Hepatocyte (in vitro differentiated cells): ENCODE measurements at regions not wholly inside any gene's neighbourhood (a gene's known extent, or its start where the extent isn't known, plus 50 kb on each side); places are given as distances from the start of the nearest gene placed in this dataset.

Source experiments
- DNase-seq: peaks from one replicate; pipeline ENCODE4 v3.0.0-alpha.2; 2016; ENCODE audit warnings: low spot score
- H2AFZ ChIP-seq: fragments of 200-600 bp; sonication (generic); 2 replicates; pipeline ENCODE4 v1.6.0; 2016; ENCODE audit warnings: antibody characterized with exemption, mild to moderate bottlenecking
- H3K27ac ChIP-seq: fragments of 200-600 bp; sonication (generic); 2 replicates; pipeline ENCODE4 v1.5.1; 2016; ENCODE audit warnings: mild to moderate bottlenecking
- H3K27me3 ChIP-seq: fragments of 200-600 bp; sonication (generic); 2 replicates; pipeline ENCODE4 v1.6.1; 2016
- H3K36me3 ChIP-seq: fragments of 200-600 bp; sonication (generic); replicated peaks from 2 replicates; pipeline ENCODE4 v1.5.1; 2016; ENCODE audit warnings: low read depth; ENCODE audit not compliant: insufficient read depth
- H3K4me1 ChIP-seq: fragments of 200-600 bp; sonication (generic); 2 replicates; pipeline ENCODE4 v1.5.1; 2016; ENCODE audit warnings: mild to moderate bottlenecking, moderate library complexity; ENCODE audit not compliant: insufficient read depth
- H3K4me2 ChIP-seq: fragments of 200-600 bp; sonication (generic); 2 replicates; pipeline ENCODE4 v1.6.0; 2016
- H3K4me3 ChIP-seq: fragments of 200-600 bp; sonication (generic); 2 replicates; pipeline ENCODE4 v1.5.1; 2016; ENCODE audit warnings: mild to moderate bottlenecking
- H3K79me2 ChIP-seq: fragments of 200-600 bp; sonication (generic); 2 replicates; pipeline ENCODE4 v1.6.0; 2017; ENCODE audit warnings: mild to moderate bottlenecking
- H3K9me2 ChIP-seq: fragments of 200-600 bp; sonication (generic); replicated peaks from 2 replicates; pipeline ENCODE4 v1.6.0; 2017; ENCODE audit warnings: mild to moderate bottlenecking; ENCODE audit not compliant: insufficient read depth
- H3K9me3 ChIP-seq: fragments of 200-600 bp; sonication (generic); 2 replicates; pipeline ENCODE4 v1.5.1; 2016; ENCODE audit warnings: low read depth, mild to moderate bottlenecking
- H4K20me1 ChIP-seq: fragments of 200-600 bp; sonication (generic); 2 replicates; pipeline ENCODE4 v1.6.0; 2016; ENCODE audit warnings: mild to moderate bottlenecking; ENCODE audit not compliant: insufficient read depth, poor library complexity, severe bottlenecking
- EZH2 ChIP-seq: fragments of 200-600 bp; sonication (generic); IDR thresholded peaks from 2 replicates; pipeline ENCODE4 v1.6.1; 2016; ENCODE audit warnings: antibody characterized with exemption, mild to moderate bottlenecking, borderline replicate concordance
- EZH2phosphoT487 ChIP-seq: fragments of 200-600 bp; sonication (generic); IDR thresholded peaks from one replicate; pipeline ENCODE4 v1.6.1; 2018; ENCODE audit warnings: antibody characterized with exemption, mild to moderate bottlenecking, low read depth, moderate library complexity; ENCODE audit not compliant: unreplicated experiment, severe bottlenecking
- WGBS: methylation state at CpG from one replicate; pipeline ENCODE4 v1.1.6; 2016; ENCODE audit warnings: low lambda C conversion rate; ENCODE audit errors: missing lambda C conversion rate; 5-methylcytosine and 5-hydroxymethylcytosine counted together
- TF ChIP-seq, protein P1 (sequence below): fragments of 200-600 bp; sonication (generic); IDR thresholded peaks from 2 replicates; pipeline ENCODE4 v1.5.1; 2016; ENCODE audit warnings: antibody characterized with exemption, mild to moderate bottlenecking; ENCODE audit not compliant: poor library complexity

DNA sequence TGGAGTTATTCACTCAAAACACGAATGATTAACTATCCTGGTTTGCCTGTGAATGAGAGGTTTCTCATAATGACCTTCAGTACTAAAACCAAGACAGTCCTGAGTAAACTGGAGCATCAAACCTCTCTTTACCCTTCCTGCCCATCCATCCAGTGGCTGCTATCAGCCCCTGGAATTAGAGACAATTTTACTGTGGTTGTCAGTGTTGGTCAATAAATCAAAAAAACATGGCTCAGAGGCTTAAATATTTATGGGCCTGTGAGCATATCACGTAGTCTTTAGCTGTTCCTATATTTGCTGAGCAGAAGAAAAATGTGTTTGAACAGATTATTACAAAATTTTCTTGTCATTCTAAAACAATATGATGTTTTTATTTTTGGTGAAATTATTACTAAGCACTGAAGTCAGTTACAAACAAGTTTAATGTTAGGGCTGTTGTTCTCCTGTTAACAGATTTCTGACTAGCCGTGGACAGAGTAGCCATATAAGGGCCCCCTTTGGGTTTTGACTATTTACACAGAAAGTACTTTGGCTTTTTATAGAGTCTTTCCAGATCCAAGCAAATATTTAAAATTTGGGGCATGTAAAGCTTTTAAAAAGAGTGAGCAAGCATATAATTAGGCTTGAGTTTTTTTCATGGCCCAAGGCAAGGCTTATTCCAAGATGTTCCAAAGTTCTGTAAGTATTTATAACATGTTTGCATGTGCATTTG lies 580.9 kb downstream of the DIPK2A start:
- Histone ChIP-seq H3K9me3 (no peaks in the 10 kb centered on the region), H3K36me3 (no peaks in the 10 kb centered on the region), H3K79me2 (no peaks in the 10 kb centered on the region), H3K27ac (peak overlapping the region; percentile 50), H4K20me1 (no peaks in the 10 kb centered on the region), H3K4me3 (no peak overlapping the region), H3K4me2 (peak overlapping the region; percentile 7), H3K9me2 (no peaks in the 10 kb centered on the region), H2AFZ (no peak overlapping the region), H3K4me1 (peaks cover 28% of the 10 kb centered on the region), H3K27me3 (no peaks in the 10 kb centered on the region)
- TF ChIP-seq EZH2 = no peak
- no peak for TF ChIP-seq EZH2phosphoT487
- TF ChIP-seq, protein P1, sequence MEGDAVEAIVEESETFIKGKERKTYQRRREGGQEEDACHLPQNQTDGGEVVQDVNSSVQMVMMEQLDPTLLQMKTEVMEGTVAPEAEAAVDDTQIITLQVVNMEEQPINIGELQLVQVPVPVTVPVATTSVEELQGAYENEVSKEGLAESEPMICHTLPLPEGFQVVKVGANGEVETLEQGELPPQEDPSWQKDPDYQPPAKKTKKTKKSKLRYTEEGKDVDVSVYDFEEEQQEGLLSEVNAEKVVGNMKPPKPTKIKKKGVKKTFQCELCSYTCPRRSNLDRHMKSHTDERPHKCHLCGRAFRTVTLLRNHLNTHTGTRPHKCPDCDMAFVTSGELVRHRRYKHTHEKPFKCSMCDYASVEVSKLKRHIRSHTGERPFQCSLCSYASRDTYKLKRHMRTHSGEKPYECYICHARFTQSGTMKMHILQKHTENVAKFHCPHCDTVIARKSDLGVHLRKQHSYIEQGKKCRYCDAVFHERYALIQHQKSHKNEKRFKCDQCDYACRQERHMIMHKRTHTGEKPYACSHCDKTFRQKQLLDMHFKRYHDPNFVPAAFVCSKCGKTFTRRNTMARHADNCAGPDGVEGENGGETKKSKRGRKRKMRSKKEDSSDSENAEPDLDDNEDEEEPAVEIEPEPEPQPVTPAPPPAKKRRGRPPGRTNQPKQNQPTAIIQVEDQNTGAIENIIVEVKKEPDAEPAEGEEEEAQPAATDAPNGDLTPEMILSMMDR = no peak
- WGBS = 28% methylated on average over 3 of the region's 3 CpGs
- no peak for DNase-seq

DNA sequence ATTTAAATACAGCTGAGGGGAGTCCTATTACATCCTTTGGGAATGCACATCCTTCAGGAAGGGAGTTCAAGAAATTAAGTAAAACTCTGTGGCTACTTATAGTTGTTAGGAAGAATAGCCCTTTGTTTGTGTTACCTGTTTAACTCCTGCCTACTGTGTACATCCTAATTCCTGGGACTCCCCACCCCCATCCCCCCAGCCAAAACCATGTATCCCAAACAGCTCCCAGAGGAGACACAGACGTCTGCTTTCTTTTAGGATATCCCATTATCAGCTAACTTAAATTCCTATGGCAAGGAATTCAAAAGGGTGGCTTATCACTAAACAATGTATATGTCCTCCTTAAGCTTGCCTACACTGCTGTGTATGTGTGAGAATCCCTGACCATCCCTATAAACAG lies 581.7 kb downstream of the DIPK2A start:
- TF ChIP-seq EZH2phosphoT487 (no peak), EZH2 (no peak)
- TF ChIP-seq, protein P1 = no peak
- DNase-seq = no peak
- H4K20me1 ChIP-seq = no peaks in the 10 kb centered on the region
- H3K36me3 ChIP-seq = no peaks in the 10 kb centered on the region
- peak overlapping the region; percentile 2 for H2AFZ ChIP-seq
- peak overlapping the region; percentile 7 for H3K4me2 ChIP-seq
- H3K9me3 ChIP-seq = no peaks in the 10 kb centered on the region
- H3K79me2 ChIP-seq = no peaks in the 10 kb centered on the region
- no peak overlapping the region for H3K4me3 ChIP-seq
- WGBS = 39% methylated on average over 1 of the region's 1 CpG
- H3K27ac ChIP-seq = peak overlapping the region; percentile 50
- peaks cover 28% of the 10 kb centered on the region for H3K4me1 ChIP-seq
- no peaks in the 10 kb centered on the region for H3K9me2 ChIP-seq
- H3K27me3 ChIP-seq = no peaks in the 10 kb centered on the region

DNA sequence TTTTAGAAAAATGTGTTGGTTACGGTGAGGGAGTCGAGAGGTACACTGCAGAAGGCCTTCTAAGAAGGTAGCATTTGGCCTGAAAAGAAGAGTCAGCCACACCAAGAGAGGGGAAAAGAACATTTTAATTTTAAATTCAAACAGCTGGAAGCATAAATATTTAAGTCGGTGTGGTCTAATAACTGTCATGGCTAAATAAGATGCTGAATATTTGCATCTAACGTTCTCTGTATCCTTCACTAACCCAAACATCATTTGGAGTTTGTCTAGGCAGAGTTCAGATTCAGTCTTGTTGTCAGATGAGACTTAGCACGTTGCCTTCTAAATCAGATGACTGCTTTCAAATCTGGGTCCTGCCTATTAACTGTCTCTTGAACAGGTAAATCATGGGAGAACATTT lies 583.3 kb downstream of the DIPK2A start:
- no peak overlapping the region for H3K27ac ChIP-seq
- H3K4me2 ChIP-seq = no peak overlapping the region
- H3K79me2 ChIP-seq = no peaks in the 10 kb centered on the region
- H3K36me3 ChIP-seq = no peaks in the 10 kb centered on the region
- 87% methylated on average over 5 of the region's 5 CpGs for WGBS
- DNase-seq = no peak
- no peaks in the 10 kb centered on the region for H3K9me3 ChIP-seq
- no peaks in the 10 kb centered on the region for H3K27me3 ChIP-seq
- no peaks in the 10 kb centered on the region for H4K20me1 ChIP-seq
- peaks cover 24% of the 10 kb centered on the region for H3K4me1 ChIP-seq
- TF ChIP-seq, protein P1 = no peak
- TF ChIP-seq EZH2phosphoT487 (no peak), EZH2 (no peak)
- H2AFZ ChIP-seq = no peak overlapping the region
- no peak overlapping the region for H3K4me3 ChIP-seq
- no peaks in the 10 kb centered on the region for H3K9me2 ChIP-seq
